T-helper 2 cell (primary cell): ENCODE measurements at regions not wholly inside any gene's neighbourhood (a gene's known extent, or its start where the extent isn't known, plus 50 kb on each side); places are given as distances from the start of the nearest gene placed in this dataset.

Experiments
- DNase-seq, 5 experiments: peaks; one replicate each; pipeline versions ENCODE4 v3.0.0 to v3.0.0-alpha.2; 2012 to 2022

- DNase-seq = no peak
These were observed 529.7 kb downstream of the FBXO15 start for GRCh38 chr18:73617981-73618380.

GRCh38 chr18:73615506-73615905 lies 532.1 kb downstream of the FBXO15 start:
- DNase-seq = no peak

GRCh38 chr18:73614812-73615211 lies 532.8 kb downstream of the FBXO15 start:
- DNase-seq = no peak

- no peak for DNase-seq
These were observed 533.8 kb downstream of the FBXO15 start for GRCh38 chr18:73613706-73614340.

- DNase-seq = peak in 1 of 5 experiments; percentile 3
These were observed 549.6 kb downstream of the FBXO15 start for GRCh38 chr18:73597832-73598615.

- no peak for DNase-seq
These were observed 552.9 kb downstream of the FBXO15 start for GRCh38 chr18:73594749-73595148.

- no peak for DNase-seq
These were observed 554.4 kb downstream of the FBXO15 start for GRCh38 chr18:73593207-73593606.

GRCh38 chr18:73590950-73591349 lies 556.7 kb downstream of the FBXO15 start:
- no peak for DNase-seq

- no peak for DNase-seq
These were observed 567.9 kb downstream of the FBXO15 start for GRCh38 chr18:73579698-73580097.

GRCh38 chr18:73577365-73577764 lies 570.3 kb downstream of the FBXO15 start:
- DNase-seq = no peak

GRCh38 chr18:73563901-73564472 lies 583.6 kb downstream of the FBXO15 start:
- DNase-seq = no peak

GRCh38 chr18:73563345-73563744 lies 584.3 kb downstream of the FBXO15 start:
- DNase-seq = no peak

GRCh38 chr18:73556904-73557303 lies 590.7 kb downstream of the FBXO15 start:
- DNase-seq = no peak

- no peak for DNase-seq
These were observed 595.5 kb downstream of the FBXO15 start for GRCh38 chr18:73552171-73552570.

GRCh38 chr18:73551211-73551610 lies 596.4 kb downstream of the FBXO15 start:
- DNase-seq = no peak

- no peak for DNase-seq
These were observed 598.4 kb downstream of the FBXO15 start for GRCh38 chr18:73549236-73549635.

GRCh38 chr18:73545472-73545871 lies 602.2 kb downstream of the FBXO15 start:
- no peak for DNase-seq

GRCh38 chr18:73544617-73545016 lies 603.0 kb downstream of the FBXO15 start:
- no peak for DNase-seq

GRCh38 chr18:73544032-73544431 lies 603.6 kb downstream of the FBXO15 start:
- DNase-seq = no peak

GRCh38 chr18:73535990-73536389 lies 611.6 kb downstream of the FBXO15 start:
- no peak for DNase-seq

- no peak for DNase-seq
These were observed 612.4 kb downstream of the FBXO15 start for GRCh38 chr18:73535189-73535588.

GRCh38 chr18:73531601-73532000 lies 616.0 kb downstream of the FBXO15 start:
- no peak for DNase-seq

- DNase-seq = no peak
These were observed 619.6 kb downstream of the FBXO15 start for GRCh38 chr18:73528066-73528465.

- no peak for DNase-seq
These were observed 627.4 kb downstream of the FBXO15 start for GRCh38 chr18:73520229-73520628.
